HG03571 (cell line): ENCODE measurements at regions not wholly inside any gene's neighbourhood (a gene's known extent, or its start where the extent isn't known, plus 50 kb on each side); places are given as distances from the start of the nearest gene placed in this dataset.

Experiments used
- ATAC-seq: cut with Tn5 transposase; IDR thresholded peaks from one replicate; pipeline ENCODE4 v1.9.1; 2021; ENCODE audit not compliant: unreplicated experiment

- no peak for ATAC-seq
These were observed 165.6 kb upstream of the FSTL4 start for GRCh38 chr5:133777951-133778350.

- no peak for ATAC-seq
These were observed 163.4 kb upstream of the FSTL4 start for GRCh38 chr5:133775584-133776304.

- no peak for ATAC-seq
These were observed 161.2 kb upstream of the FSTL4 start for GRCh38 chr5:133773247-133774202.

- ATAC-seq, result no peak
These were observed 157.5 kb upstream of the FSTL4 start for GRCh38 chr5:133769842-133770241.

DNA sequence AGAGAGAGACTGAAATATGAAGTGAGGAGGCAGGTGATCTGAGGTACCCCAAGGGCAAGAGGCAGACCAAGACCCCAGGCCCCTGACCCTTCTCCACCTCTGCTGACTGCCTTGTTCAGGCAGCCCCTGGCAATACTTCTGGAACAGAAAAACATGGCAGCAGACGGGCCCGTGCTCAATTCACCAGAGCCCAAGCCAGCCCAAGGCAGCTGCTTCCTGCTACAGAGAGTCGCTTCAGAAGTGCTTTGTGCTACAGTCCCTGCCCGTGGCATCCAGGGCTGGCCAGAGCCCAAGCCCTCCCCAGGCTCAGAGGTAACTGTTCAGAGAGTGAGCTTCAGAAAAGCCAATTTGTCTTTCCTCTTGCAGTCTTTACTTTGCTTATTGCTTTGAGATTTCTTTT is 151.4 kb upstream of the FSTL4 start:
- ATAC-seq, result no peak

DNA sequence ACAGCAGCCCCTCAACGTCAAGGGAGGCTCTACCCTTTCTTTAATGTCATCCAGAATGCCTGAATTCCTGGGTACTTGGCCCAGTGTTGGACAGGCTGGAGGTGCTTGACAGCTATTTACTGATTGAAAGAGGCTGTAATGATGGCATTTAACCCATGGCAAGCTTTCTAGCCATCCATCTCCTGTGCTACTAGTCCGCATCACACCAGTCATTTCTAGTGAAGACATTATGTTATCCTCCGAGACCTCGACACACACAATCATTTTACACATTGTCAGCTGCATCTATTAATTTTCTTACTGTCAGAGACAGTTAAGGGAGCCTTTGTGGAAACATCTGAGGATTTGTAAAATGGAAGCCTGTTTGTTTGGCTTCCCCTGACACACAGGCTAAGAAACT is 149.3 kb upstream of the FSTL4 start:
- ATAC-seq, result no peak

GRCh38 chr5:133760532-133760931 is 148.2 kb upstream of the FSTL4 start:
- ATAC-seq, result no peak

GRCh38 chr5:133758641-133759040 is 146.3 kb upstream of the FSTL4 start:
- ATAC-seq, result no peak

DNA sequence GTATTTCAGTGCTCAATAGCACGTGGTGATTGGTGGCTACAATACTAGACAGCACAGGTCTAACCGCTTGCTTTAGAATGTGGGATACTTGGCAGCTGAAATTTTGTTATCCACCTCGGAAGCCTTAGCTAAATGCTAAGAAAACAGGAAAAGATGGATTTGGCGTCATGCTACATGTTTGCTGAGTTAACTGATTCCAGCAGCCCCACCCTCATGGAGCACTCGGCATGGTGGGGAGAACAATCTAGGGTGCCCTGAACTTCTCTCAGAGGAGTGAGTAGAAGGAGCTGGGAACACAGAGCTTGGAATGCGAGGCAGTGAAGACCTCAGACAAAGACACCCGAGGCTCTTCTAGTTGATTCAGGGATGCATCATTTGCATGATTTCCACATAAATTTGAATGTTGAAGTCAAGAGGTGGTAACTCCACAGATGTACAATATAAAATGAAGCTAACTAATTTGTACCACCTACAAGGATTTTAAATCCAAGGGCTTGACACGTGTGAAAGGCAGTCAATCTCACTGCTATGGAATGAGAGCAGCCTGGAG is 145.1 kb upstream of the FSTL4 start:
- no peak for ATAC-seq

DNA sequence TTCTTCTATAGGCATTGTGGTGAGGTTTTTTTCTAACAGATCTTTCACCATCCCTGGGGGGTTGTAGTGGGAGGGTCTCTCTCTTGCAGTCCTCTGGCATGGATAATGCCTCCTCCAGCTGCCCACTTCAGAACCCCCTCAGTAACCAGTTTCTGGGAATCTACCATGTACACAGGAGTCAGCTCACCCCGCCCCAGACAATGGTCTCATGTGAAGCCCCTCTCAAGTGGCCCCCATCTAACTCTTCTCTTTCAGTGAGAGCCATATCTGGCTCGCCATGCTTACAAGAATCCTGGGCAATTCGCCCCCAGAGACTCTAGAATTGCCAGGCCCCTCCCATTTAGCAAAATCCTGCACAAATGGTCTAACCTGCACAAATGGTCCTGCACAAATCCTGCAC is 144.4 kb upstream of the FSTL4 start:
- ATAC-seq, result no peak

- ATAC-seq, result no peak
These were observed 143.7 kb upstream of the FSTL4 start for GRCh38 chr5:133756036-133756435.

- no peak for ATAC-seq
These were observed 142.3 kb upstream of the FSTL4 start for GRCh38 chr5:133754575-133755169.

DNA sequence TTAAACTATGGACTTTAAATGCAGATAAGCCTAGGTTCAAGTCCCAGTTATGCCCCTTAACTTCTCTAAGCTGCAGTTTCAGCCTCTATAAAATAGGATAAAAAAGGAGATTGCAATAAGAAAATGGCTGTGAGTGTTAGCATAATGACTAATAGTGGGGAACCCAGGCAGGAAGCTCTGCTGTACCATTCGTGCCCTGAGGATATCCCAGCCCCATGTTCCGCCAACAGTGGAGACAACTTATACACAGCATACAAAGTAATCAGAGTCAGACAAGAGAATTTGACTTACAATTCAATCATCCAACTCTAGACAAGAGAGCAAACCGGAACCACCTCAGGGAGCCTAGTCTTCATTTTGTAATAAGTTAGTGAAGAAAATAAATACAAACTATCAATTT is 141.5 kb upstream of the FSTL4 start:
- no peak for ATAC-seq

DNA sequence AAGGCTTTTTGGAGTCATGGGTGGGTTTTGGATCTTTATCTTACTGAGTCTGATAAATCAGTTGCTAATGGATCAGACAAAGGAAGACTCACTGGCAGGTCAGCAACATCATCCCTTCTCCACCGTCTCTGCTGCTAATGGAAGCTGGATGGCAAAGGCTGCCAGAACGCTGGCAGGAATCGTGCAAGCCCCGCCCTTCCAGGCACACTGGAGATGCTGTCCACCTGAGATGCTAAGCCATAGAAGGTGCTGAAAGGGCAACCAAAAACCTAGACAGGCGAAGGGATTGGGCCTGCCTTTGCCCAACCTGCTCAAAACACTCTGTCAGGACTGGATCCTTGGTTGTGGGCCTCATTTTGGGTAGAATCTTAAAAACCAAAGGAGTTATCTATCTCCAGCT is 139.5 kb upstream of the FSTL4 start:
- ATAC-seq, result no peak

- ATAC-seq, result no peak
These were observed 139.1 kb upstream of the FSTL4 start for GRCh38 chr5:133751421-133751820.

DNA sequence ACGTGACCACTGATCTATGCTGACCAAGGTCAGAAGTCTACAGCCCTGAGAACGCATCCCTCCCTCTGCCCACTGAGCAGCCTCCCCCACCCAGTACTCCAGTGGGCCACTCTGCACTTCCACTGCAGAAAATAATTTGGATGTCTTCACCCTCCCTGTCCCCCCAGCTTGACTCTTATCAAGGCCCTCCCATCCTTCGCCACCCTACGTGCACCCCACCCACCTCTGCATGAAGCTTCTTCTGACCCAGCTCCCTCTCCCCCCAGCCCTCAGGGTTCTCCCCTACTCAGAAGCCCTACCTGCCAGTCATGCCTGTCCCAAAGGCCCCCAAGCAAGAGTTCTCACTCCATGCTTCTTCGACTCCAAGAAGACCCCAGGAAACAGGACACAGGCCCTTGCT is 138.5 kb upstream of the FSTL4 start:
- no peak for ATAC-seq

GRCh38 chr5:133750356-133750755 is 138.0 kb upstream of the FSTL4 start:
- no peak for ATAC-seq

DNA sequence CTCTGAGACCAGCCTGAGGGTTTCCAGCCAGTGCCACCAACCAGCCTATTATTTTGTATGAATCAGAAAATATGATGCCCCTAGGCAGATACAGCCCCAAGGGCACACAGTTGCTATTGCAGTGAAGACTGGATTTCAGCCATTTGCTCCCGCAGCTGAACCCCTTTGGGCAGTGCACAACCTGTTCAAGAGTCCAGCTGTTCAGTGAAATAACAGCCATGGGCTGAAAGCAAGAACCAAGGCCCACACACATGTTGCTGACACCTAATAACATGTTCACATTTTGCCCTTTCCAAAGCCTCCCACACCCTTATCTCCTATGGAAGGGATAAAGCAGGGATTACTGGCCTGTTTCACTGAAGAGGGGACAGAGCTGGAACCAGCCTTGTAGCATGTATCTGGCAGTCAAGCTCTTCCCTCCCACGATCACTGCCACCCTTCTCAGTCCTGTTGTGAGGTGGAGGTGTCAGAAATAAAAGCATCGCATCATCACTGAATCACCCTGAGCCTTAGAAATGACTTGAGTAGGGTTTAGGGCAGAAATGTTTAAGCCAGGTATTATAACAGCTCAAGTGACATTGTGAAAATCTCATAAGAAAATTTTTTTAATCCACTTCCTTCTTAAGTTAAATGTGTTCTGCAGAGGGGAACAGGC is 137.1 kb upstream of the FSTL4 start:
- no peak for ATAC-seq

- no peak for ATAC-seq
These were observed 134.5 kb upstream of the FSTL4 start for GRCh38 chr5:133746834-133747233.

GRCh38 chr5:133744960-133745308 is 132.6 kb upstream of the FSTL4 start:
- ATAC-seq, result no peak
